ENCODE measurements at regions not wholly inside any gene's neighbourhood (a gene's known extent, or its start where the extent isn't known, plus 50 kb on each side); places are given as distances from the start of the nearest gene placed in this dataset.

DNA sequence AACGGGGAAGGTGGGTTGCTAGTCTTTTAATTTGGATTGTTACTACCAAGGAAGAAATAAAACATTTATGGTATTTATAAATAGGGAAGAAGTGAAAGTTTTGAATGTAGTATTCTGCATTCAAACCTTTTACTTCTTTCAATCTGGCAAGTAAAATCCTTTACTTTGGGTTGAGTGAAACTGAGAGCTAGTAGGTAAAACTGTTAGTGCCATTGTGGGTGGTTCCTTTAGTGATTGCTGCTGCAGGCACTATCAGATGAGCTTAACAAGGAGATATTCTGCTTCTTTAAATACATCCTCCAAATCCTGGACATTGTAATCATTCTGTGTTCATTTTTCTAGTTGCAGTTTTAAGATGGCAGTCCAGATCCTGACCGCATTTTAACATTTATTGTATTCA lies 650.9 kb upstream of the PCDH10 start:
- H3K36me3 ChIP-seq, result no peaks in the 10 kb centered on the region
- 78 to 86% methylated on average over 2 of the region's 2 CpGs for WGBS, 2 donors (ENCODE audit: low coverage in 1 of 2)
- intact Hi-C loops (cut with DNase I; ENCODE audit: low total_unique reads), result no loop called here
- no peaks in the 10 kb centered on the region for H3K9me3 ChIP-seq
- no peak for DNase-seq
- in situ Hi-C loops (cut with MboI; ENCODE audit: low pct_ligation_motif_present in 1 of 4, low pct_unique_long_range_greater_than_20kb in 1 of 4, low sequenced_read_pairs in 3 of 4), result no loop called here
- H3K4me1 ChIP-seq, result no peaks in the 10 kb centered on the region
- H3K27me3 ChIP-seq, result no peaks in the 10 kb centered on the region
- H3K27ac ChIP-seq, result no peak overlapping the region
- H3K4me3 ChIP-seq, result no peak overlapping the region
- TF ChIP-seq POLR2A (IDR thresholded peaks at IDR 0.05) (no peak), POLR2AphosphoS5 (IDR thresholded peaks at IDR 0.05) (no peak), EP300 (IDR thresholded peaks at IDR 0.05; ENCODE audit: low read depth) (no peak)
- TF ChIP-seq, protein P1, sequence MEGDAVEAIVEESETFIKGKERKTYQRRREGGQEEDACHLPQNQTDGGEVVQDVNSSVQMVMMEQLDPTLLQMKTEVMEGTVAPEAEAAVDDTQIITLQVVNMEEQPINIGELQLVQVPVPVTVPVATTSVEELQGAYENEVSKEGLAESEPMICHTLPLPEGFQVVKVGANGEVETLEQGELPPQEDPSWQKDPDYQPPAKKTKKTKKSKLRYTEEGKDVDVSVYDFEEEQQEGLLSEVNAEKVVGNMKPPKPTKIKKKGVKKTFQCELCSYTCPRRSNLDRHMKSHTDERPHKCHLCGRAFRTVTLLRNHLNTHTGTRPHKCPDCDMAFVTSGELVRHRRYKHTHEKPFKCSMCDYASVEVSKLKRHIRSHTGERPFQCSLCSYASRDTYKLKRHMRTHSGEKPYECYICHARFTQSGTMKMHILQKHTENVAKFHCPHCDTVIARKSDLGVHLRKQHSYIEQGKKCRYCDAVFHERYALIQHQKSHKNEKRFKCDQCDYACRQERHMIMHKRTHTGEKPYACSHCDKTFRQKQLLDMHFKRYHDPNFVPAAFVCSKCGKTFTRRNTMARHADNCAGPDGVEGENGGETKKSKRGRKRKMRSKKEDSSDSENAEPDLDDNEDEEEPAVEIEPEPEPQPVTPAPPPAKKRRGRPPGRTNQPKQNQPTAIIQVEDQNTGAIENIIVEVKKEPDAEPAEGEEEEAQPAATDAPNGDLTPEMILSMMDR (IDR thresholded peaks at IDR 0.05), result no peak

DNA sequence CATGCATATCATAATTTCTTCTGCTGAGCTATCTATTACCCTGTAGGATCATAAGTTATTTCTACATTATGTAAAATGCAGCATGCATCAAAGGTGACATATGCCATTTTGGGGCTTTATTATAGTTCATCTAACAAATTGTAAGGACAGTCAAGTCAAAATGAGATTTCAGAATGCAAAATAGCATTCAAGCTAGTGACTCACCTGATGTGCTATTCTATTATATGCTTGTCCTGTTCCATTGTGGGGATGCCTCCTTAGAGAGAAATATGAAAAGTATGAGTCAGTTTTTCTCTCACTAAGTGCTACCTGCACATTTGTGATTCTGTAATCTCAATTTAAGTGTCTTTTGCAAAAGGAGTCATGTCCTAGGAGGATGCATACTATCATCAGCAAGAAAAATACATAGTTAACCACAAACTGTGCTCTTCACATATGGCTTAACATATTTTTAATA lies 647.0 kb upstream of the PCDH10 start:
- H3K9me3 ChIP-seq, result no peaks in the 10 kb centered on the region
- no peaks in the 10 kb centered on the region for H3K4me1 ChIP-seq
- H3K4me3 ChIP-seq, result no peak overlapping the region
- no peaks in the 10 kb centered on the region for H3K36me3 ChIP-seq
- intact Hi-C loops (cut with DNase I; ENCODE audit: low total_unique reads), result no loop called here
- H3K27ac ChIP-seq, result no peak overlapping the region
- in situ Hi-C loops (cut with MboI; ENCODE audit: low pct_ligation_motif_present in 1 of 4, low pct_unique_long_range_greater_than_20kb in 1 of 4, low sequenced_read_pairs in 3 of 4), result no loop called here
- DNase-seq, result no peak
- H3K27me3 ChIP-seq, result no peaks in the 10 kb centered on the region
- TF ChIP-seq EP300 (IDR thresholded peaks at IDR 0.05; ENCODE audit: low read depth) (no peak), POLR2A (IDR thresholded peaks at IDR 0.05) (no peak), POLR2AphosphoS5 (IDR thresholded peaks at IDR 0.05) (no peak)
- TF ChIP-seq, protein P1 (IDR thresholded peaks at IDR 0.05), result no peak

DNA sequence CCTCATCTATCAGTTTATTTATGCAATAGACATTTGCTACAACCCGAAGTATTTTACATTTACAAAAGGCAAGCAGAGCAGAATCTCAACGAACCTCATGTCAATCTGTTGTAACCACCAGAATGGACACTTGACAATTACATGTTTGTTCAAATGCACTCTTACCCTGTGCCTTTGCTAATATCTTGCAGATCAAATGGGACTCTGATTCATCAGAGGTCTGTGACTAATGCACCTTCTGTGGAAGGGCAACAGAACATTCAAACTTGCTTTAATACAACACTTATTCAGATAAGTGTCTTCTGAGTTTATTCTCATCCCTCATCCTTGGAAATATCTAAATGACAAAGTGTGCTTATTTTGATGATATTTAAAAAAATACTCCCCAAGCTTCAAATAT lies 644.7 kb upstream of the PCDH10 start:
- no peaks in the 10 kb centered on the region for H3K4me1 ChIP-seq
- WGBS, 2 donors (ENCODE audit: low coverage in 1 of 2), result 55 to 56% methylated on average over 2 of the region's 2 CpGs
- no peak overlapping the region for H3K27ac ChIP-seq
- in situ Hi-C loops (cut with MboI; ENCODE audit: low pct_ligation_motif_present in 1 of 4, low pct_unique_long_range_greater_than_20kb in 1 of 4, low sequenced_read_pairs in 3 of 4) (no loop called here), intact Hi-C loops (cut with DNase I; ENCODE audit: low total_unique reads) (no loop called here)
- DNase-seq, result no peak
- H3K4me3 ChIP-seq, result no peak overlapping the region
- TF ChIP-seq POLR2AphosphoS5 (IDR thresholded peaks at IDR 0.05) (no peak), EP300 (IDR thresholded peaks at IDR 0.05; ENCODE audit: low read depth) (no peak), POLR2A (IDR thresholded peaks at IDR 0.05) (no peak)
- TF ChIP-seq, protein P1 (IDR thresholded peaks at IDR 0.05), result no peak
- no peaks in the 10 kb centered on the region for H3K36me3 ChIP-seq
- H3K9me3 ChIP-seq, result no peaks in the 10 kb centered on the region
- H3K27me3 ChIP-seq, result no peaks in the 10 kb centered on the region

DNA sequence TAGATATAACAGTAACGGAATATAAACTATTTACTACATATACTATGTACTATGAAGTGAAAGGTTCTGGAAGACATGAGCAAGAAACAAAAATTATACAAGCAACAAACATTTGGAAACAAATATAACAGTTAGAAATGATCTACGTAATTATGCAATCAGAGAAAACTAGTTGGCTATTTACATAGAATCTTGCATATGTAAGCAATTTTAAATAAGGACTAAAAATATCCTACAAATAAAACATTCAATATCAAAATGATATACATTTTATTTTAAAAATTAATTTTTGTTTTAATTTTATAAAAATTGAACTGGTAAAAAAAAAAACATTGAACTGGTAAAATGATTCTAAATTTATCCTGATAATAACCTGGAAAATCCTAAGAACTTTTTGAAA lies 642.5 kb upstream of the PCDH10 start:
- Histone ChIP-seq H3K27me3 (no peaks in the 10 kb centered on the region), H3K27ac (no peak overlapping the region), H3K9me3 (no peaks in the 10 kb centered on the region), H3K36me3 (no peaks in the 10 kb centered on the region), H3K4me3 (no peak overlapping the region), H3K4me1 (no peaks in the 10 kb centered on the region)
- in situ Hi-C loops (cut with MboI; ENCODE audit: low pct_ligation_motif_present in 1 of 4, low pct_unique_long_range_greater_than_20kb in 1 of 4, low sequenced_read_pairs in 3 of 4), result no loop called here
- TF ChIP-seq POLR2A (IDR thresholded peaks at IDR 0.05) (no peak), EP300 (IDR thresholded peaks at IDR 0.05; ENCODE audit: low read depth) (no peak), POLR2AphosphoS5 (IDR thresholded peaks at IDR 0.05) (no peak)
- TF ChIP-seq, protein P1 (IDR thresholded peaks at IDR 0.05), result no peak
- intact Hi-C loops (cut with DNase I; ENCODE audit: low total_unique reads), result no loop called here
- 67 to 90% methylated on average over 2 of the region's 2 CpGs for WGBS, 2 donors (ENCODE audit: low coverage in 1 of 2)
- no peak for DNase-seq
